SK-N-SH (cell line): ENCODE measurements at regions not wholly inside any gene's neighbourhood (a gene's known extent, or its start where the extent isn't known, plus 50 kb on each side); places are given as distances from the start of the nearest gene placed in this dataset.

ENCODE experiments used
- CTCF ChIA-PET: fragments of 300-600, 350-600 bp; formaldehyde crosslinking; extraction: SDS; loops from one replicate; lab custom pipeline; 2021; lab: Yijun Ruan, JAX
- POLR2A ChIA-PET: fragments of 350-600 bp; sonication (Branson Sonifier 250); formaldehyde crosslinking; extraction: SDS; loops from one replicate; lab custom pipeline; 2020; ENCODE audit warnings: antibody characterized with exemption, inconsistent platforms; lab: Yijun Ruan, JAX
- DNase-seq: peaks from one replicate; pipeline ENCODE4 v3.0.0; 2012
- H2AFZ ChIP-seq: fragments of 200-600 bp; sonication (generic); 2 replicates; pipeline ENCODE4 v1.8.1; 2016; ENCODE audit warnings: antibody characterized with exemption, mild to moderate bottlenecking, low read depth
- H3F3A ChIP-seq: fragments of 200-600 bp; sonication (generic); replicated peaks from 2 replicates; pipeline ENCODE3; 2016; ENCODE audit warnings: antibody characterized with exemption, mild to moderate bottlenecking; ENCODE audit not compliant: insufficient read depth
- H3K27ac ChIP-seq, 2 experiments: fragments of 200-500 bp in 1 of 2; fragments of 200-600 bp in 1 of 2; sonication (Bioruptor generic) in 1 of 2; sonication (generic), shearing (Covaris generic) in 1 of 2; 2 replicates each; pipeline versions ENCODE4 v1.5.1 to v1.6.1; 2014 to 2016; ENCODE audit warnings: low read depth in 2 of 2, inconsistent platforms in 1 of 2, low read length in 1 of 2, mild to moderate bottlenecking in 1 of 2, mixed read lengths in 1 of 2
- H3K27me3 ChIP-seq: fragments of 200-600 bp; sonication (generic), shearing (Covaris generic); 2 replicates; pipeline ENCODE4 v1.6.1; 2016; ENCODE audit warnings: mixed run types; ENCODE audit not compliant: insufficient read depth
- H3K36me3 ChIP-seq, 2 experiments: fragments of 200-500 bp in 1 of 2; fragments of 200-600 bp in 1 of 2; sonication (Bioruptor generic) in 1 of 2; sonication (generic) in 1 of 2; replicated peaks in 1 of 2; 2 replicates each; pipeline versions ENCODE3 to v1.5.1; 2014 to 2016; ENCODE audit warnings: low read length in 1 of 2, mild to moderate bottlenecking in 1 of 2; ENCODE audit not compliant: insufficient read depth in 2 of 2, control insufficient read depth in 1 of 2
- H3K4me1 ChIP-seq, 2 experiments: fragments of 200-500 bp in 1 of 2; fragments of 200-600 bp in 1 of 2; sonication (Bioruptor generic) in 1 of 2; sonication (generic), shearing (Covaris generic) in 1 of 2; 2 replicates each; pipeline versions ENCODE4 v1.5.1 to v1.6.1; 2014 to 2016; ENCODE audit warnings: low read depth in 1 of 2, low read length in 1 of 2, mixed run types in 1 of 2; ENCODE audit not compliant: insufficient read depth in 2 of 2, control insufficient read depth in 1 of 2
- H3K4me2 ChIP-seq: fragments of 200-600 bp; sonication (generic), shearing (Covaris generic); 2 replicates; pipeline ENCODE4 v1.6.1; 2017; ENCODE audit warnings: mixed run types
- H3K4me3 ChIP-seq, 2 experiments: fragments of 200-500 bp in 1 of 2; fragments of 200-600 bp in 1 of 2; sonication (Bioruptor generic) in 1 of 2; sonication (generic), shearing (Covaris generic) in 1 of 2; 2 replicates each; pipeline versions ENCODE4 v1.5.1 to v1.8.1; 2014 to 2016; ENCODE audit warnings: low read depth in 2 of 2, inconsistent platforms in 1 of 2, low read length in 1 of 2, mild to moderate bottlenecking in 1 of 2, mixed read lengths in 1 of 2, moderate library complexity in 1 of 2
- H3K79me2 ChIP-seq: fragments of 200-600 bp; sonication (generic); 2 replicates; pipeline ENCODE4 v1.8.1; 2017; ENCODE audit warnings: mild to moderate bottlenecking; ENCODE audit not compliant: insufficient read depth
- H3K9ac ChIP-seq: fragments of 200-600 bp; sonication (generic); 2 replicates; pipeline ENCODE4 v1.6.1; 2017; ENCODE audit warnings: mixed run types
- H3K9me2 ChIP-seq: fragments of 200-600 bp; sonication (generic); 2 replicates; pipeline ENCODE4 v1.6.1; 2017; ENCODE audit warnings: mixed run types
- H3K9me3 ChIP-seq: fragments of 200-600 bp; sonication (generic); 2 replicates; pipeline ENCODE4 v1.6.1; 2017; ENCODE audit warnings: mixed run types, mild to moderate bottlenecking, moderate library complexity
- H4K20me1 ChIP-seq: fragments of 200-600 bp; sonication (generic); 2 replicates; pipeline ENCODE4 v1.6.1; 2017; ENCODE audit warnings: mild to moderate bottlenecking, mixed run types; ENCODE audit not compliant: insufficient read depth
- ELF1 ChIP-seq: IDR thresholded peaks from 2 replicates; pipeline ENCODE4 v1.4.0; 2012
- EP300 ChIP-seq, 2 experiments: IDR thresholded peaks; 2 replicates each; pipeline versions ENCODE4 v1.4.0 to v1.6.1; 2012; ENCODE audit warnings: borderline replicate concordance in 1 of 2, low read depth in 1 of 2, low read length in 1 of 2
- EZH2phosphoT487 ChIP-seq: fragments of 200-600 bp; sonication (generic); IDR thresholded peaks from 2 replicates; pipeline ENCODE4 v1.6.1; 2017; ENCODE audit warnings: low read depth, mixed run types, mild to moderate bottlenecking, antibody characterized with exemption, moderate library complexity, borderline replicate concordance
- FOSL2 ChIP-seq: IDR thresholded peaks from 2 replicates; pipeline ENCODE4 v1.4.0; 2012; ENCODE audit warnings: low read depth, mild to moderate bottlenecking, moderate library complexity, borderline replicate concordance
- FOXJ3 ChIP-seq: sonication (generic); formaldehyde crosslinking; IDR thresholded peaks from 2 replicates; pipeline ENCODE4 v1.5.1; 2020; ENCODE audit warnings: mild to moderate bottlenecking, missing genetic modification reagents
- FOXM1 ChIP-seq: IDR thresholded peaks from 2 replicates; pipeline ENCODE4 v1.4.0; 2012; ENCODE audit warnings: low read depth, mild to moderate bottlenecking
- GABPA ChIP-seq: IDR thresholded peaks from 2 replicates; pipeline ENCODE4 v1.4.0; 2012; ENCODE audit warnings: low read depth, mild to moderate bottlenecking
- GATA2 ChIP-seq: sonication (generic); formaldehyde crosslinking; IDR thresholded peaks from 2 replicates; pipeline ENCODE4 v1.5.0; 2020; ENCODE audit warnings: mild to moderate bottlenecking, missing genetic modification reagents
- JUND ChIP-seq: IDR thresholded peaks from 2 replicates; pipeline ENCODE4 v1.4.0; 2012
- MEF2A ChIP-seq: IDR thresholded peaks from 2 replicates; pipeline ENCODE4 v1.4.0; 2012; ENCODE audit warnings: low read depth, borderline replicate concordance
- MXI1 ChIP-seq: IDR thresholded peaks from 2 replicates; pipeline ENCODE4 v1.6.1; 2012; ENCODE audit warnings: mild to moderate bottlenecking, low read depth, low read length, improper control_type of control experiment
- NFIC ChIP-seq: IDR thresholded peaks from 2 replicates; pipeline ENCODE4 v1.4.0; 2012; ENCODE audit warnings: borderline replicate concordance
- NRF1 ChIP-seq: IDR thresholded peaks from 2 replicates; pipeline ENCODE4 v1.6.1; 2012; ENCODE audit warnings: low read depth, mild to moderate bottlenecking, low read length
- RAD21 ChIP-seq: IDR thresholded peaks from 2 replicates; pipeline ENCODE4 v1.6.1; 2012; ENCODE audit warnings: mild to moderate bottlenecking, low read length
- RCOR1 ChIP-seq: fragments of 150-350 bp; IDR thresholded peaks from 2 replicates; pipeline ENCODE4 v1.6.1; 2017; ENCODE audit warnings: antibody characterized with exemption, low read length
- RXRA ChIP-seq: IDR thresholded peaks from 2 replicates; pipeline ENCODE4 v1.4.0; 2012; ENCODE audit warnings: low read depth, mild to moderate bottlenecking, borderline replicate concordance
- SIN3A ChIP-seq: IDR thresholded peaks from 2 replicates; pipeline ENCODE4 v1.6.1; 2012; ENCODE audit warnings: low read depth, mild to moderate bottlenecking, low read length, moderate library complexity, borderline replicate concordance
- SMC3 ChIP-seq: IDR thresholded peaks from 2 replicates; pipeline ENCODE4 v1.6.1; 2012; ENCODE audit warnings: low read depth, low read length, improper control_type of control experiment
- TAF1 ChIP-seq: IDR thresholded peaks from 2 replicates; pipeline ENCODE4 v1.6.1; 2012; ENCODE audit warnings: low read depth, mild to moderate bottlenecking, low read length, moderate library complexity, borderline replicate concordance
- TCF12 ChIP-seq: IDR thresholded peaks from 2 replicates; pipeline ENCODE4 v1.4.0; 2012
- WGBS: methylation state at CpG from one replicate; pipeline ENCODE4 v1.1.6; 2017; ENCODE audit warnings: low lambda C conversion rate; 5-methylcytosine and 5-hydroxymethylcytosine counted together
- TF ChIP-seq, protein P1 (sequence below): IDR thresholded peaks from 2 replicates; pipeline ENCODE4 v1.4.0; 2012; ENCODE audit warnings: low read depth
- TF ChIP-seq, protein P2 (sequence below): IDR thresholded peaks from 2 replicates; pipeline ENCODE4 v1.4.0; 2012; ENCODE audit warnings: low read depth, borderline replicate concordance
- TF ChIP-seq, protein P3 (sequence below): IDR thresholded peaks from 2 replicates; pipeline ENCODE4 v1.6.1; 2012; ENCODE audit warnings: mild to moderate bottlenecking, low read depth, low read length, moderate library complexity
- TF ChIP-seq, protein P4 (sequence below): fragments of 150-350 bp; IDR thresholded peaks from 2 replicates; pipeline ENCODE4 v1.6.1; 2016; ENCODE audit warnings: mild to moderate bottlenecking, low read depth, low read length
- TF ChIP-seq, protein P5 (sequence below): fragments of 200-600 bp; sonication (generic); IDR thresholded peaks from 2 replicates; pipeline ENCODE4 v1.6.1; 2017; ENCODE audit warnings: antibody characterized with exemption, mild to moderate bottlenecking, moderate library complexity

DNA sequence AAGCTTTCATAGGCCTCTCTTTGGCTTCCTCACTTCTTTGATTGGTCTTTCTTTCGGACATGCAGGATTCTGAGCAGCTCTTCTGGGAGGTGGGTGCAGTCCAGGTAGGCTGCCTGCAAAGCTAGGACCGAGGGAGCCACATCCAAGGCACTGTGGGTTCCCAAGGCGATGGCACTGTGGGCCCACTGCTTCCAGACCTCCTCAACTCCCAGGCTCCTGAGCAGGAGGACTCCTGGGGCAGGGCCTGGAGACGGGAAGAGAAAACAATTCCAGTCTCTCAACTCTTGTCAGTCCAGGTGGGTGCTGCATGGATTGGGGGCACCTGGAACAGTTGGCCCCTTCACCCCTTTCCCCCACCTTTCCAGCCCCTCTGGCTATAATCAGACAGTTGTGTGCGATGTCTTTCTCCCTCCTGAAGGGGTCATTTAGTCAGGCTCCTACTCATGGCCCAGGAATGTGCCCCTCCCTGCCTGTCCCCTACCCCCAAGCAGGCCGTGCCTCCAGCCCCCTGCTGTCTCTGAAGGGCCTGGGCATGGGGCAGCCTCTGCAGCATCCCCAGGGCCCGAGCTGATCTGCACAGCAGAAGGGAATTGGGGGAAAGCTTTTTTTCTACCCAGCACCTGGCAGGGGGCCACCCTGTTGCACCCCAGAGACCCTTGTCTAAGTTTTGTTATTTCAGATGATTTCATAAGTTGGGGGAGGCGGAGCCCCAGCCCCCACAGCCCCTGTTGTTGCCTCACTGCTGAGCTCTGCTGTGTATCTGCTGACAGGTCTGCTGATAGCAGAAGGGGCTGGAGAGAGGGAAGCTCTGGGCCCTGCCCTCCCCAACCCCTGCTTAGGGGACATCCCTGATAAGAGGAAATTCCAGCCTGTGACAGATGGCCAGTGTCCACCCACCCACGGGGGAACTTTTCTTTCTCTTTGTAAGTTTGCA lies 330.3 kb downstream of the SEC14L1 start:
- Histone ChIP-seq H2AFZ (no peak overlapping the region), H3K9ac (peak overlapping the region; percentile 7; the same call in 1 of the 2 replicates), H3K9me3 (no peaks in the 10 kb centered on the region), H3K4me3 (no peak overlapping the region), H3K27ac (peak overlapping the region; percentile 52 to 74), H3K27me3 (no peaks in the 10 kb centered on the region), H4K20me1 (peaks cover 81% of the 10 kb centered on the region), H3K4me1 (peaks cover 60 to 67% of the 10 kb centered on the region in 2 experiments), H3F3A (peaks cover 20% of the 10 kb centered on the region), H3K9me2 (no peaks in the 10 kb centered on the region), H3K36me3 (no peaks in the 10 kb centered on the region), H3K79me2 (peaks cover 96% of the 10 kb centered on the region), H3K4me2 (peak overlapping the region; percentile 53)
- 40% methylated on average over 8 of the region's 9 CpGs for WGBS
- DNase-seq: peak; percentile 89
- ChIA-PET CTCF (interaction anchor here (0.9 to 2.9 kb wide), 9 partner anchors 11 to 542 kb away, joined by 3 to 24 read pairs (median 7); no protein-coding TSS in a partner anchor), POLR2A (interaction anchor here (0.5 to 1.9 kb wide), 5 partner anchors 12 to 456 kb away, joined by 3 to 4 read pairs (median 3); no protein-coding TSS in a partner anchor)
- no peak for TF ChIP-seq NFIC
- TF ChIP-seq ELF1: no peak
- TF ChIP-seq SMC3: peak; percentile 23; the same call in 1 of the 2 replicates
- TF ChIP-seq RXRA: no peak
- no peak for TF ChIP-seq MEF2A
- TF ChIP-seq JUND: no peak; the same call in 1 of the 2 replicates
- TF ChIP-seq EZH2phosphoT487: no peak
- TF ChIP-seq, protein P1, sequence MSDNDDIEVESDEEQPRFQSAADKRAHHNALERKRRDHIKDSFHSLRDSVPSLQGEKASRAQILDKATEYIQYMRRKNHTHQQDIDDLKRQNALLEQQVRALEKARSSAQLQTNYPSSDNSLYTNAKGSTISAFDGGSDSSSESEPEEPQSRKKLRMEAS: no peak
- peak in 1 of 2 experiments; percentile 86; a peak in 2 of 4 replicates for TF ChIP-seq EP300 (IDR thresholded peaks at IDR 0.05; ENCODE audit: borderline replicate concordance in 1 of 2, low read depth in 1 of 2, low read length in 1 of 2)
- TF ChIP-seq MXI1: peak; percentile 61
- TF ChIP-seq FOXJ3 (CRISPR knock-in tag): peak; percentile 92
- TF ChIP-seq RCOR1: peak; percentile 67
- TF ChIP-seq, protein P2, sequence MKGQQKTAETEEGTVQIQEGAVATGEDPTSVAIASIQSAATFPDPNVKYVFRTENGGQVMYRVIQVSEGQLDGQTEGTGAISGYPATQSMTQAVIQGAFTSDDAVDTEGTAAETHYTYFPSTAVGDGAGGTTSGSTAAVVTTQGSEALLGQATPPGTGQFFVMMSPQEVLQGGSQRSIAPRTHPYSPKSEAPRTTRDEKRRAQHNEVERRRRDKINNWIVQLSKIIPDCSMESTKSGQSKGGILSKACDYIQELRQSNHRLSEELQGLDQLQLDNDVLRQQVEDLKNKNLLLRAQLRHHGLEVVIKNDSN: no peak
- TF ChIP-seq NRF1: no peak
- no peak for TF ChIP-seq SIN3A
- TF ChIP-seq TAF1: no peak
- TF ChIP-seq, protein P3, sequence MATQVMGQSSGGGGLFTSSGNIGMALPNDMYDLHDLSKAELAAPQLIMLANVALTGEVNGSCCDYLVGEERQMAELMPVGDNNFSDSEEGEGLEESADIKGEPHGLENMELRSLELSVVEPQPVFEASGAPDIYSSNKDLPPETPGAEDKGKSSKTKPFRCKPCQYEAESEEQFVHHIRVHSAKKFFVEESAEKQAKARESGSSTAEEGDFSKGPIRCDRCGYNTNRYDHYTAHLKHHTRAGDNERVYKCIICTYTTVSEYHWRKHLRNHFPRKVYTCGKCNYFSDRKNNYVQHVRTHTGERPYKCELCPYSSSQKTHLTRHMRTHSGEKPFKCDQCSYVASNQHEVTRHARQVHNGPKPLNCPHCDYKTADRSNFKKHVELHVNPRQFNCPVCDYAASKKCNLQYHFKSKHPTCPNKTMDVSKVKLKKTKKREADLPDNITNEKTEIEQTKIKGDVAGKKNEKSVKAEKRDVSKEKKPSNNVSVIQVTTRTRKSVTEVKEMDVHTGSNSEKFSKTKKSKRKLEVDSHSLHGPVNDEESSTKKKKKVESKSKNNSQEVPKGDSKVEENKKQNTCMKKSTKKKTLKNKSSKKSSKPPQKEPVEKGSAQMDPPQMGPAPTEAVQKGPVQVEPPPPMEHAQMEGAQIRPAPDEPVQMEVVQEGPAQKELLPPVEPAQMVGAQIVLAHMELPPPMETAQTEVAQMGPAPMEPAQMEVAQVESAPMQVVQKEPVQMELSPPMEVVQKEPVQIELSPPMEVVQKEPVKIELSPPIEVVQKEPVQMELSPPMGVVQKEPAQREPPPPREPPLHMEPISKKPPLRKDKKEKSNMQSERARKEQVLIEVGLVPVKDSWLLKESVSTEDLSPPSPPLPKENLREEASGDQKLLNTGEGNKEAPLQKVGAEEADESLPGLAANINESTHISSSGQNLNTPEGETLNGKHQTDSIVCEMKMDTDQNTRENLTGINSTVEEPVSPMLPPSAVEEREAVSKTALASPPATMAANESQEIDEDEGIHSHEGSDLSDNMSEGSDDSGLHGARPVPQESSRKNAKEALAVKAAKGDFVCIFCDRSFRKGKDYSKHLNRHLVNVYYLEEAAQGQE: no peak
- TF ChIP-seq FOSL2: peak; percentile 49; the same call in 1 of the 2 replicates
- peak; percentile 91 for TF ChIP-seq GATA2 (CRISPR knock-in tag)
- TF ChIP-seq, protein P4, sequence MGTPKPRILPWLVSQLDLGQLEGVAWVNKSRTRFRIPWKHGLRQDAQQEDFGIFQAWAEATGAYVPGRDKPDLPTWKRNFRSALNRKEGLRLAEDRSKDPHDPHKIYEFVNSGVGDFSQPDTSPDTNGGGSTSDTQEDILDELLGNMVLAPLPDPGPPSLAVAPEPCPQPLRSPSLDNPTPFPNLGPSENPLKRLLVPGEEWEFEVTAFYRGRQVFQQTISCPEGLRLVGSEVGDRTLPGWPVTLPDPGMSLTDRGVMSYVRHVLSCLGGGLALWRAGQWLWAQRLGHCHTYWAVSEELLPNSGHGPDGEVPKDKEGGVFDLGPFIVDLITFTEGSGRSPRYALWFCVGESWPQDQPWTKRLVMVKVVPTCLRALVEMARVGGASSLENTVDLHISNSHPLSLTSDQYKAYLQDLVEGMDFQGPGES: no peak
- no peak for TF ChIP-seq FOXM1
- TF ChIP-seq, protein P5, sequence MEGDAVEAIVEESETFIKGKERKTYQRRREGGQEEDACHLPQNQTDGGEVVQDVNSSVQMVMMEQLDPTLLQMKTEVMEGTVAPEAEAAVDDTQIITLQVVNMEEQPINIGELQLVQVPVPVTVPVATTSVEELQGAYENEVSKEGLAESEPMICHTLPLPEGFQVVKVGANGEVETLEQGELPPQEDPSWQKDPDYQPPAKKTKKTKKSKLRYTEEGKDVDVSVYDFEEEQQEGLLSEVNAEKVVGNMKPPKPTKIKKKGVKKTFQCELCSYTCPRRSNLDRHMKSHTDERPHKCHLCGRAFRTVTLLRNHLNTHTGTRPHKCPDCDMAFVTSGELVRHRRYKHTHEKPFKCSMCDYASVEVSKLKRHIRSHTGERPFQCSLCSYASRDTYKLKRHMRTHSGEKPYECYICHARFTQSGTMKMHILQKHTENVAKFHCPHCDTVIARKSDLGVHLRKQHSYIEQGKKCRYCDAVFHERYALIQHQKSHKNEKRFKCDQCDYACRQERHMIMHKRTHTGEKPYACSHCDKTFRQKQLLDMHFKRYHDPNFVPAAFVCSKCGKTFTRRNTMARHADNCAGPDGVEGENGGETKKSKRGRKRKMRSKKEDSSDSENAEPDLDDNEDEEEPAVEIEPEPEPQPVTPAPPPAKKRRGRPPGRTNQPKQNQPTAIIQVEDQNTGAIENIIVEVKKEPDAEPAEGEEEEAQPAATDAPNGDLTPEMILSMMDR: no peak; the same call in 1 of the 2 replicates
- TF ChIP-seq TCF12: peak; percentile 69; the same call in 1 of the 2 replicates
- no peak for TF ChIP-seq GABPA
- peak; percentile 23; the same call in 1 of the 2 replicates for TF ChIP-seq RAD21
